ENCODE measurements at regions not wholly inside any gene's neighbourhood (a gene's known extent, or its start where the extent isn't known, plus 50 kb on each side); places are given as distances from the start of the nearest gene placed in this dataset.

DNA sequence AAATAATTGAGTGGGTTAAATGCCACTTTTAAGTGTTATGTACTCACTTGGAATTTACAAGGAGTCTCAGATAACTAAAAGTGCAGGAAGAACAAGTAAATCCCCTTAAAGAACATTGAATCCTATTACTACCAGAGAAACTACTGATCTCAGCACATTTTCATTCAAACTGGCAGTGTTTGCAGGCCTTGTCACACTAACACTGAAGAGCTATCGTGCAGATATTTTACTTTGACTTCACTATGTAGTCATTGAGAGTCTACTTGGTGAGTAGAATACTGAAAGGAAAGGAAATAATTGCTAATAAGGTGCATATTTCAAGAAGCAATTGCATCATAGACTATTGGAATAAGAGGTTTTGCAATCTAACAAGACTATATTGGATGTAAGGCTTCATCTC, 721.4 kb upstream of the CBLB start:
- no peak overlapping the region for H3K4me3 ChIP-seq

DNA sequence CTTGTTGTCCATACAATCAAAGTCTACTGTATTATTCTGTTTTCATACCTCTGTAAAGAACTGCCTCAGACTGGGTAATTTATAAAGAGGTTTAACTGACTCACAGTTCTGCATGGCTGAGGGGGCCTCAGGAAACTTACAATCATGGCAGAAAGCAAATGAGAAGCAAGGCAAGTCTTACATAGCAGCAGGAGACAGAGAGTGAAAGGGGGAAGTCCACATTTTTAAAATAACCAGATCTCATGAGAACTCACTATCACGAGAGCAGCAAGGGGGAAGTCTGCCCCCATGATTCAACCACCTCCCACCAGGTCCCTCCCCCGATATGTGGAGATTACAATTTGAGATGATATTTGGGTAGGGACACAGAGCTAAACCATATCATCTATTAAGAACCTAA, 724.6 kb upstream of the CBLB start:
- H3K4me3 ChIP-seq = no peak overlapping the region
- no peak overlapping the region for H3K27ac ChIP-seq

More for the DNA sequence above, 721.4 kb upstream of the CBLB start:
- no peak overlapping the region for H3K27ac ChIP-seq

- peak overlapping the region in 1 of 21 experiments; percentile 7 for H3K27ac ChIP-seq
Measured at GRCh38 chr3:106609666-106610301, 741.0 kb upstream of the CBLB start.

DNA sequence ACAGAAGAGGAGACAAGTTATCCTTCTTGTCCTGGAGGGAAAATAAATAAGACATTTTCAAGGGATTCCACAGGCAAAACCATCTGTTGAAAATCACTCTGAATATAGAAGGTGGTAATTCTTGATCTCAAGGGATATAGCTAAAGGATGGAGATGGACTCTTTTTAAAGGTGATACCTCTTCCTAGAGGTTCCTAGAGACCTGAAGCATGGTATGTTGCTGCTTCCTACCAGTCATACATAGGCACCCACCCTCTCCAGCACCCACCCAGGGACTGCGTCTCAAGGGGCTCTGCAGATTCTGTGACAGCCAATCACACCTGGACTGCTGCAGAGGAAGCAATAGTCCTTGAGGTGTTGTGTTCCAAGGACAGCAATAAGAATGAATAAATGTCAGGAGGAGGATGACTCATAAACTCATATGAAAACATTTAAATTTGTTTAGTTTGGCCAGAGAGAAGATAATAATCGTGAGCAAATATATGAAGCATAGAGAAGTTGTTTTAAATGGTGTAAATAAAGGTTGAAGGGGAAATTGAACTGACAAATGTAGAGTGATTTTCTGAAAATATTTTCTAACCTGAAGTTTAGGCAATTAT, 741.6 kb upstream of the CBLB start:
- Histone ChIP-seq H3K4me3 (no peak overlapping the region), H3K27ac (peak overlapping the region in 1 of 21 experiments; percentile 7)

More at GRCh38 chr3:106609666-106610301, 741.0 kb upstream of the CBLB start:
- H3K4me3 ChIP-seq = no peak overlapping the region

DNA sequence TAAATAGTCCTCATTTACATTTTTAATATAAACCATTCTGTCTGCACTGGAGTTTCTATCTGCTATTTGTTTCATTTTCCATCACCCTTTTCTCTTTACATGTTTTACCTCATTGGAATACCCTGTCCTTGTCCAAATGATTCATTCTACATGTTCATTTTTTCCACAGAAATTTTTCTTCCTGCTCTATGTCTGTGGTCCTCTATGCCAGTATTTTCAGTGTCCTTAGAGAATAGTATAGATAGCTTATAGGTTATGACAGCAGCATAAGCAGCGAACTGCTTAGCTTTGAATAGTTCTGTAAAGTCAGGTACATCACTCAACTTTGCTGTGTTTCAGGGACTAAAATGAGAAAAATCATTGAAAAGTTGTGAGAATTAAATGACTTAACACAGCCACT, 742.3 kb upstream of the CBLB start:
- Histone ChIP-seq H3K4me3 (no peak overlapping the region), H3K27ac (no peak overlapping the region)

DNA sequence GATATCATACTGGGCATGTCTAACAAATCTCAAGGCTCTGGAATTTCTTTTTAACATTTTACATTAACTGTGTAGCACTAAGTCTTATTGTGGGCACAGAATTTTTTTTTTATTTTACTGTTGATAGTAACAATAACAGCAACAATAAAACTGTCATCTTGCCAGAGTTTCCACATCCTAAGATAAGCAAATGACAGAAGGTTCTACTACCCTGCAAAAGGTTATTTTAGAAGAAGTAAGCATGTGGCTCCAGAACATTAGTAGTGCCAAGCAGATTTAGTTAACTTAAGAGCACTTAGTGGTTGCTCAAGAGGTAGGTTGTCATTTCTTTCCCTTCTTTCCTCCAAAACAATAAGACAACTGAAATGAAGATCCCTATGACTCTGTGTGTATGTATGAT, 743.0 kb upstream of the CBLB start:
- H3K4me3 ChIP-seq = no peak overlapping the region
- no peak overlapping the region for H3K27ac ChIP-seq

GRCh38 chr3:106616556-106616955, 747.7 kb upstream of the CBLB start:
- Histone ChIP-seq H3K27ac (no peak overlapping the region), H3K4me3 (no peak overlapping the region)

DNA sequence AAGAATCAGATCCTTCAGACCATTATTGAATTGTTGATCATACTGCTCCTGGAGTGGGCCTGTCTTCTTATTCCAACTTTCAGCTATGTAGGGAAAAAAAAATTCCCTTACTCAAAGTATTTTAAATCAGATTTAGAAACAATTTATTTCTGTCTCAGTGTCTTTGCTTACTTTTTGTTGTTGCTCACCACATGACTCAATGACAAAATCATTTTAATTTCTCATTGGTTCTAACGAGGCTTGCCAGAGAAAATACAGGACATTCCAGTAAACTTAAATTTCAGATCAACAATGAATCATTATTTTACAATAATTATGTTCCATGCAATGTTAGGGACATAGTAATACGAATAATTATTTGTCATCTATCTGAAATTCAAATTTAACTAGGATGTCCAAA, 748.5 kb upstream of the CBLB start:
- peak overlapping the region in 1 of 21 experiments; percentile 15 for H3K27ac ChIP-seq
- no peak overlapping the region for H3K4me3 ChIP-seq

DNA sequence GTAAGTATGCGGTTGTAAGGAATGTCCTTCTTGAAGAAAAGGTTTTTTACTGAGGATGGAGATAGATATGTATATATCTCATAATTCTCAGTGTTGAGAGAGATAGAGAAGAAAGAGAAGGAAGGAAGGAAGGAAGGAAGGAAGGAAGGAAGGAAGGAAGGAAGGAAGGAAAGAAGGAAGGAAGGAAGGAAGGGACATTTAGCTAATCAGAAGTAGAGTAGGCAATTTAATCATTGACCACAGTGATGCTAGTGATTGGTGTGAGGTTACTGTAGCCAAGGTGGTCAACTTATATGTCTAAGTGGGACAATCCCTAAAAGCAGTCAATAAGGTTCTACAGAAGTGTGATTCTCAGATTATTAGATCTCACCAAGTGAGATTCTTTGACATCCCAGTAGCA, 751.8 kb upstream of the CBLB start:
- no peak overlapping the region for H3K4me3 ChIP-seq
- no peak overlapping the region for H3K27ac ChIP-seq

GRCh38 chr3:106624154-106624553, 753.1 kb upstream of the CCDC54 start:
- no peak overlapping the region for H3K4me3 ChIP-seq
- no peak overlapping the region for H3K27ac ChIP-seq

- Histone ChIP-seq H3K27ac (no peak overlapping the region), H3K4me3 (no peak overlapping the region)
Measured at GRCh38 chr3:106628407-106628806, 748.8 kb upstream of the CCDC54 start.

DNA sequence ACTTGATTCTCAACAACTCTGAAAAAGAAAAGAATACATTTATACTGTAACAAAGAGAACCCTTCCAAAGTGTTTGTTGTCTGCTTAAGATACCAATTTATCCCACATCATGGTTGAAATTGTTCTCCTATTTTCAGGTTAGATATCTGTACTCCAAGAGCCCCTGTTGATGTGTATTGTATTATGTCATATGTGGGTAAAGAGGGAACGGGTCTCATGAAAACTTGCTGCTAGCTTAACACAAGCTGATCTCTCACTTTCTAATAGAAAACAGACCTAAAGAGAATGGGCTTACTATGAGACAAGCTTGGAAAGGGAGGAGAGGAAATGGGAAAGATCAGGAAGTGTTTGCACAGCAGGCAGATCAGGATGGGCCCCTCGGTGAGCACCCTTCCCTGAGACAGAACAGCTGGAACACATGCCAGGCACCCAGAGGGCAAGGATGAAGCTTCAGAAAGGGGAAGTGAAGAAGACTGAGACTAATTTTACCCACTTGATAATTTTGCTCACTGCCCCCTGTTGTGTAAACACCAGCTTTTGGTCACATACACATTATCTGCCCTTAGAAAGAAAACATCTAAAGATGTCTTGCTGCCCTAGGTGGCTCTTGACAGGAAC, 747.9 kb upstream of the CCDC54 start:
- Histone ChIP-seq H3K4me3 (no peak overlapping the region), H3K27ac (no peak overlapping the region)

GRCh38 chr3:106631373-106632108, 745.7 kb upstream of the CCDC54 start:
- Histone ChIP-seq H3K27ac (no peak overlapping the region), H3K4me3 (no peak overlapping the region)

DNA sequence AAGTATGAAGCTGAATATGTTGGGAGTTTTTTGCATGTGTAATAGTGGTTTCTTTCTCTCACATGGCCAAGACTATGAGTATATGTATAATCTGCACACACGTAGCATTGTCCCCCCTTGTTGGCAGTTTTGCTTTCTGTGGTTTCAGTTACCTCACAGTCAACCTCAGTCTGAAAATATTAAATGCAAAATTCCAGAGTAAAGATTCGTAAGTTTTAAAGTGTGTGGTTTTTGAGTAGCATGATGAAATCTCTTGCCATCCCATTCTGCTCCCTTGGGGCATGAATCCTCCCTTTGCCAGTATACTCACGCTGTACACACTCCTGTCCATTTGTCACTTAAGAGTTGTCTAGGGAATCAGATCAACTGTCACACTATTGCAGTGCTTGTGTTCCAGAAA, 742.0 kb upstream of the CCDC54 start:
- H3K4me3 ChIP-seq = no peak overlapping the region

GRCh38 chr3:106635826-106636225, 741.4 kb upstream of the CCDC54 start:
- Histone ChIP-seq H3K27ac (no peak overlapping the region), H3K4me3 (no peak overlapping the region)

More for the DNA sequence above, 742.0 kb upstream of the CCDC54 start:
- H3K27ac ChIP-seq = no peak overlapping the region

DNA sequence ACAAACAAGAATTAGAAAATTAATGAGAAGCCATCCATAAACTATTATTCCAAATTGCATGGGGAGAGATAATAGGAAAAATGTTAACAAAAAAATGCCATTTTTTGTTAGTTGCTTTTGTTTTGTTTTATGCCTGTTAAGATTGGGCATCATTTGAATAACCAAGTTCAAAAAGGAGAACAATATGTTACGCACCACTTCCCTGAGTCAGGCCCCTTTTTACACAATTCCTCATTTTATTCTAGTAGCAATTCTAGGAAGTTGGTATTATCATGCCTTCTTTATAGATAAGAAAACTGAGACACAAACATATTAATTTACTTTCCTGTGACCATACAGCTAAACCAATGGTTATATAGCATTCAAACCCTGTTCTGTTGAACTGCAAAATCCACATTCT, 736.9 kb upstream of the CCDC54 start:
- H3K27ac ChIP-seq = no peak overlapping the region

DNA sequence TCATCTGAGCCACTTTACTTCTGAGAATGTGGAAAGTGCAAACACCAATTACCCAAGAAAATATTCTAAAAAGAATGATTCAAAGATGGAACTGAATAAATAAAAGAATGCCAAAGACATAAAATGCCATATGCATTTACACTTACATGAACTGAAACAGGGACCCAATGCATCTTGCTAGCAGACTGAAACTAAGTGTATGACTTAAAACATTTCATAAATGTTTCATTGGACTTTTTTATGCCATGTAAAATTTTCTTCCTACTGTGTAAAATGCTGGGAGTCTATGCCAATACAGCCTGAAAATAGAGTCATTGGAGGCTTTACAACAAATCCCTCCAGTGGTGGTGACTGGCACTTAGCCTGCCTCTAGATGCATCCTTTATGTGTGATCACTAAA, 735.1 kb upstream of the CCDC54 start:
- no peak overlapping the region for H3K27ac ChIP-seq

More for the DNA sequence above, 736.9 kb upstream of the CCDC54 start:
- H3K4me3 ChIP-seq = no peak overlapping the region

DNA sequence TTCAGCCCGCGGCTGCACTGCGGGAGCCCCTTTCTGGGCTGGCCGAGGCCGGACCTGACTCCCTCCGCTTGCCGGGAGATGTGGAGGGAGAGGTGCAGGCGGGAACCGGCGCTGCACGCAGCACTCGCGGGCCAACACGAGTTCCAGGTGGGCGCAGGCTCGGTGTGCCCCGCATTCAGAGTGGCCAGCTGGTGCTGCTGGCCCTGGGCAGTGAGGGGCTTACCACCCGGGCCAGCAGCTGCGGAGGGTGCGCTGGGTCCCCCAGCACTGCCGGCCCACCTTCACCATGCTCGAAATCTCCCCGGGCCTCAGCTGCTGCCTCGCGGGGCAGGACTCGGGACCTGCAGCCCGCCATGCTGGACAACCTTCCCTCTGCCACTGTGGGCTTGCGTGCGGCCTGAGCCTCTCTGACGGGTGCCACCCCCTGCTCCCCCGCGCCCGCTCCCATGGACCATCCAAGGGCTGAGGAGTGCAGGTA, 733.5 kb upstream of the CCDC54 start:
- no peak overlapping the region for H3K27ac ChIP-seq
- H3K4me3 ChIP-seq = no peak overlapping the region

More for the DNA sequence above, 735.1 kb upstream of the CCDC54 start:
- no peak overlapping the region for H3K4me3 ChIP-seq

DNA sequence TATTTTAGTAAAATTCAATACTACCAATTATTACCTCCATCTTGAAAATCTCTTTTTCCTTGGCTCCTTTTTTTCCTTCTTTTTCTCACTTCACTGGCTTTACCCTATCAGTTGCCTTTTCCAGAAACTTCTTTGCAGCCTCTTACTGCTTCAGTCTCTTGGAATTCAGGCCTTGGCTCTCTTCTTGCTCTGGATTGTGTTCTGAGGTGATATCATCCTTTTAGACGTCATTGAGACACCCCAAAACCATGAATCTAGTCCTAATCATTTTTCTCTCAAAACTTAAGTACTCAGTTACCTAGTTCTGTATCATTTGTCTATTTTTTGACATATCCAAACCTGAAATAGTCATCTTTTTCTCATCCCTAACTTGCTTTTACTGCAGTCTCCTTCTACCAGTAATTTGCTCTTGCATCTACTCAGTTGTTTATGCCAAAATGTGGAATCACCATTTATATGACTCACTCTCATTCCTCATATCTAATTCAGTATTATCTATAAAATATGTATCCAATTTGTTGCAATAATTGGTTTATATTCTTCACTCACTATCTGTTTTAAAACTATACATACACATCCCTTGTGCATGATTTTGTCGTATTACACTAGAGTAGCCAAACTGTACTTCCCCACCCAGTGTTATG, 703.2 kb upstream of the CCDC54 start:
- no peak overlapping the region for H3K4me3 ChIP-seq
- no peak overlapping the region for H3K27ac ChIP-seq

DNA sequence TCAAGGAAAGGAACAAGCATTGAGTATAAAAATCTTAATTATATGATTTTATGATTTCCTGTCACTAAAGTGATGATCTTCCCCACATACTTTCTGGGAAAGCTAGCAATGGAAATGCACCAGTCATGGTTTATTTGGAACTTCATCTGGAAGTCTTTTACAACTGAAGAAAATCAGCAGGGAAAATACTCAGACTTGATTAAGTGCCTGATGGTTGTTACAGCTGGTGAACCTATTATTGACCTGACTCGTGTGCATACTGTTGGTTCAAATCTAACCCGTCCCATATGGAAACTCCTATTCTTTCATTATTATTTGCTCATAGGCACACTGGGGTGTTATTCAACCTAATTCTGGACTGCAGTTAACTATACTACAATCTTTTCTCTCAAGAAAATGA, 701.8 kb upstream of the CCDC54 start:
- Histone ChIP-seq H3K4me3 (no peak overlapping the region), H3K27ac (no peak overlapping the region)
